NOMO-1 treated with DMSO at 0.1 percent for 48 hours (cell line): ENCODE measurements at regions not wholly inside any gene's neighbourhood (a gene's known extent, or its start where the extent isn't known, plus 50 kb on each side); places are given as distances from the start of the nearest gene placed in this dataset.
"Not testable (repeated sequence)": the region's sequence is repeated elsewhere in the genome, so short reads cannot be mapped to it uniquely, and the experiment has no call there.

Experiments
- DNase-seq: peaks from one replicate; lab custom pipeline; 2025; ENCODE audit not compliant: unreplicated experiment; lab: John Stamatoyannopoulos, UW

- no peak for DNase-seq
Observed at GRCh38 chr18:35868915-35869314, 103.6 kb upstream of the RMP24 start.

DNA sequence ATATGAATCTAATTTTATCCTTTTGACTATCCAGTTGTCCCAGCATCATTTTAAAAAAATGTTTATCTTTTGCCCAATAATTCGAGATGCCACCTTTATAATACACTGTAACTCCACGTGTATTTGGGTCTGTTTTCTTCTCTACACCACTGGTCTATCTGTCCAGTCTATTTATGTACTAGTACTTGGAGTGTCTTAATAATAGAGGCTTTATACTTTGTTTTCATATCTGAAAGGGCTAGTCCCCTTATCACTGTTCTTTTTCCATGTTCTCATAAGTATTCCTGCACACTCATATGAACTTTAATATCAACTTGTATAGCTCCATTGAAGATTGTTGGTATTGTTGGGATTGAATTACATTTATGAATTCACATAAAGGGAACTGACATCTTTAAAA lies 101.1 kb upstream of the RMP24 start:
- no peak for DNase-seq

GRCh38 chr18:35875566-35875965 lies 96.9 kb upstream of the RMP24 start:
- DNase-seq: no peak

DNA sequence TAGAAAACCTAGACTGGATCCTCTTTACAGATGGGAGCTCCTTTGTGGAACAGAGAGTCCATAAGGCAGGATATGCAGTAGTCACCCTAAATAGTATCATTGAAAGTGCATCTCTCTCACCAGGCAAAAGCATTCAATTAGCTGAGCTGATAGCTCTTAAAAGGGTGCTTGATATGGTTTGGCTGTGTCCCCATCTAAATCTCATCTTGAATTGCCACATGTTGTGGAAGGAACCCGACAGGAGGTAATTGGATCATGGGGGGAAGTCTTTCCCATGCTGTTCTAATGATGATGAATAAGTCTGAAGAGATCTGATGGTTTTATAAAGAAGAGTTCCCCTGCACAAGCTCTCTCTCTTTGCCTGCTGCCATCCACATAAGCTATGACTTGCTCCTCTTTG lies 96.2 kb upstream of the RMP24 start:
- DNase-seq: no peak

DNA sequence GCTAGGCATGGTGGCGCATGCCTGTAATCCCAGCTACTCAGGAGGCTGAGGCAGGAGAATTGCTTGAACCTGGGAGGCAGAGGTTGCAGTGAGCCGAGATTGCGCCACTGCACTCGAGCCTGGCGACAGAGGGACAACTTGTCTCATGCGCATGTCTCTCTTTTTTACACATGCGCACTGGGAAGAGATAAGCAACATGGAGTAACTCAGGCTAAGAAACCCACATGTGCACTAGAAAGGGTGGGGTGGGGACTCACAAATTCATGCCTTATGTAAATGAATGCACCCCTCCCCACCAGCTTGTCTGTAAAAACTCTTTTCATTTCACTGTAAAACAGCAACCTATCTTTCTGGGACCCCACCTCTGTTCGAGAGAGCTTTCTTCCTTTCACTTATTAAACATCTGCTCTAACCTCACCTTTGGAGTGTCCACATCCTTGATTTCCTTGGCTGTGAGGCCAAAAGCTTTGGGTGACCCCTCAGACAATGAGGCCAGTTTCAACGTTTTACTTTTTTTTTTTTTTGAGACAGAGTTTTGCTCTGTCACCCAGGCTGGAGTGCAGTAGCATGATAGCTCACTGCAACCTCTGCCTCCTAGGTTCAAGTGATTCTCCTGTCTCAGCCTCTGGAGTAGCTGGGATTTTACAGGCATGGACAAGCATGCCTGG lies 91.6 kb upstream of the RMP24 start:
- no peak for DNase-seq

GRCh38 chr18:35888329-35888728 lies 84.2 kb upstream of the RMP24 start:
- no peak for DNase-seq

- DNase-seq: no peak
Observed at GRCh38 chr18:35889677-35890076, 82.8 kb upstream of the RMP24 start.

DNA sequence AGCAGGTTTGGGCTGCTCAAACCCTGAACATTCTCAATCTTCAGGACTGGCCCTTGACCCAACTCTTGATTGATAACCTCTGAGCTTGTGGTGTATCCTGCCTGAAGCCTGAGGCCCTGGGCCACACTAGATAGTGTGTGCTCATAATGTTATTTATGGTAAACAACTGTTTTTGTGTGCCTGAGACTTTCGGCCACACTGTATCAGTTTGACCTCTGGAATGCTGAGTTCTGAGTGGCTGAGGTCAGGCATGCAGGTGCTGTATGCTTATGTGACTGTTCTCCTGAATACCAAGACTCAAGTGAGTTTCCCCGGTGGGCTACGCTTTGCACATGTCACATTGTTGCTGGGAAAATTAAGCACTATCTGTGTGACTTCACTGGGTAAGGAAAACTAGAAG lies 82.2 kb upstream of the RMP24 start:
- DNase-seq: no peak

GRCh38 chr18:35892118-35892517 lies 80.4 kb upstream of the RMP24 start:
- DNase-seq: no peak

DNA sequence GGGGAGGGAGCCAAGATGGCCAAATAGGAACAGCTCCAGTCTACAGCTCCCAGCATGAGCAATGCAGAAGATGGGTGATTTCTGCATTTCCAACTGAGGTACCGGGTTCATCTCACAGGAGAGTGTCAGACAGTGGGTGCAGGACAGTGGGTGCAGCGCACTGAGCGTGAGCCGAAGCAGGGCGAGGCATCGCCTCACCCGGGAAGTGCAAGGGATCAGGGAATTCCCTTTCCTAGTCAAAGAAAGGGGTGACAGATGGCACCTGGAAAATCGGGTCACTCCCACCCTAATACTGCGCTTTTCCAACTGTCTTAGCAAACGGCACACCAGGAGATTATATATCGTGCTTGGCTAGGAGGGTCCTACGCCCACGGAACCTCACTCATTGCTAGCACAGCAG lies 75.0 kb upstream of the RMP24 start:
- DNase-seq: not testable (repeated sequence)

GRCh38 chr18:35904389-35905037 lies 68.0 kb upstream of the RMP24 start:
- no peak for DNase-seq

GRCh38 chr18:35905436-35905835 lies 67.0 kb upstream of the RMP24 start:
- no peak for DNase-seq

- not testable (repeated sequence) for DNase-seq
Observed at GRCh38 chr18:35906291-35906690, 66.2 kb upstream of the RMP24 start.

GRCh38 chr18:35910327-35910726 lies 62.2 kb upstream of the RMP24 start:
- DNase-seq: no peak

GRCh38 chr18:35912332-35912731 lies 60.1 kb upstream of the RMP24 start:
- peak; percentile 73 for DNase-seq

- no peak for DNase-seq
Observed at GRCh38 chr18:35915056-35915455, 57.4 kb upstream of the RMP24 start.

GRCh38 chr18:35917043-35917442 lies 55.4 kb upstream of the RMP24 start:
- no peak for DNase-seq

- no peak for DNase-seq
Observed at GRCh38 chr18:35918564-35918963, 53.9 kb upstream of the RMP24 start.

- DNase-seq: no peak
Observed at GRCh38 chr18:35919179-35919578, 53.3 kb upstream of the RMP24 start.

DNA sequence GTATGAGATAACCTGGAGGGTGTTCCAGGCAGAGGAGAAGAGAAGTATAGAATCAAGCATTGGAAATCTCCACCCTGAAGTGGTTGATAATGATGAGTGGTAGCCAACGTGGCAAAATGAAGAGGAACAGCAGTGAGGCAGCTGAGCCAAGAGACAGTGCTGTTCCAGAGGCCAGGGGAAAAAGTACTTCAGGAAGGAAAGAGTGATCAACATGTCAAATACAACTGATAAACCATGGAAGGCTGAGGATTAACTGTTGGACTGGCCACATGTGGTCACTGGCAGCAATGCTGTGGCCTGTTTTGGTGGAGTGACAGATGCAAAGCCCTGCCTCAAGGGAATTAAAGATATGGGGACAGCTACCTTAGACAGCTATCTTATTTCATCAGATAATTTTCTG lies 51.9 kb upstream of the RMP24 start:
- DNase-seq: no peak
